ENCODE measurements at regions not wholly inside any gene's neighbourhood (a gene's known extent, or its start where the extent isn't known, plus 50 kb on each side); places are given as distances from the start of the nearest gene placed in this dataset.

GRCh38 chr2:216925006-216925405 is 65.1 kb upstream of the TNP1 start:
- intact Hi-C loops (cut with DNase I; ENCODE audit: low total_unique reads), result no loop called here
- Histone ChIP-seq H3K4me3 (no peak overlapping the region), H3K9me3 (no peaks in the 10 kb centered on the region), H3K36me3 (ENCODE audit: low read depth, missing control alignments) (no peaks in the 10 kb centered on the region), H3K27me3 (no peaks in the 10 kb centered on the region), H3K4me1 (no peaks in the 10 kb centered on the region), H3K27ac (no peak overlapping the region)
- DNase-seq, result no peak
- 92 to 93% methylated on average over 4 of the region's 4 CpGs for WGBS, 2 donors
- TF ChIP-seq, protein P1, sequence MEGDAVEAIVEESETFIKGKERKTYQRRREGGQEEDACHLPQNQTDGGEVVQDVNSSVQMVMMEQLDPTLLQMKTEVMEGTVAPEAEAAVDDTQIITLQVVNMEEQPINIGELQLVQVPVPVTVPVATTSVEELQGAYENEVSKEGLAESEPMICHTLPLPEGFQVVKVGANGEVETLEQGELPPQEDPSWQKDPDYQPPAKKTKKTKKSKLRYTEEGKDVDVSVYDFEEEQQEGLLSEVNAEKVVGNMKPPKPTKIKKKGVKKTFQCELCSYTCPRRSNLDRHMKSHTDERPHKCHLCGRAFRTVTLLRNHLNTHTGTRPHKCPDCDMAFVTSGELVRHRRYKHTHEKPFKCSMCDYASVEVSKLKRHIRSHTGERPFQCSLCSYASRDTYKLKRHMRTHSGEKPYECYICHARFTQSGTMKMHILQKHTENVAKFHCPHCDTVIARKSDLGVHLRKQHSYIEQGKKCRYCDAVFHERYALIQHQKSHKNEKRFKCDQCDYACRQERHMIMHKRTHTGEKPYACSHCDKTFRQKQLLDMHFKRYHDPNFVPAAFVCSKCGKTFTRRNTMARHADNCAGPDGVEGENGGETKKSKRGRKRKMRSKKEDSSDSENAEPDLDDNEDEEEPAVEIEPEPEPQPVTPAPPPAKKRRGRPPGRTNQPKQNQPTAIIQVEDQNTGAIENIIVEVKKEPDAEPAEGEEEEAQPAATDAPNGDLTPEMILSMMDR (IDR thresholded peaks at IDR 0.05), result no peak
- TF ChIP-seq POLR2A (IDR thresholded peaks at IDR 0.05), result no peak

DNA sequence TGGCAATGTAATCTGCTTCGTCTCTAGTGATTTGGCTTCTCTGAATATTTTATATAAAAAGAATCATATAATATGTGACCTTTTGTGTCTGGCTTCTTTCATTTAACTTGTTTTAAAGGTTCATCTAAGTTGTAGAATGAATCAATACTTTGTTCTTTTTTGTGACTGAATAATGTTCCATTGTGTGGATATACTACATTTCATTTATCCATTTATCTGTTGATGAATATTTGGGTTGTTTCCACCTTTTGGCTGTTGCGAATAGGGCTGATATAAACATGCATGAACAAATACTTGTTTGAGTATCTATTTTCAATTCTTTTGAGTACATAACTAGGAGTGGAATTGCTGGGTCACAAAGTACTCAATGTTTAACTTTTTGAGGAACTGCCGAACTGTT is 63.8 kb upstream of the TNP1 start:
- no peak for TF ChIP-seq POLR2A (IDR thresholded peaks at IDR 0.05)
- TF ChIP-seq, protein P1 (IDR thresholded peaks at IDR 0.05), result no peak
- Histone ChIP-seq H3K27ac (no peak overlapping the region), H3K4me1 (no peaks in the 10 kb centered on the region), H3K36me3 (ENCODE audit: low read depth, missing control alignments) (no peaks in the 10 kb centered on the region), H3K27me3 (no peaks in the 10 kb centered on the region), H3K4me3 (no peak overlapping the region), H3K9me3 (no peaks in the 10 kb centered on the region)
- intact Hi-C loops (cut with DNase I; ENCODE audit: low total_unique reads), result no loop called here
- WGBS, 2 donors, result 83 to 87% methylated on average over 3 of the region's 3 CpGs
- no peak for DNase-seq

GRCh38 chr2:216922175-216922780 is 62.4 kb upstream of the TNP1 start:
- Histone ChIP-seq H3K4me1 (no peaks in the 10 kb centered on the region), H3K36me3 (ENCODE audit: low read depth, missing control alignments) (no peaks in the 10 kb centered on the region), H3K9me3 (no peaks in the 10 kb centered on the region), H3K27me3 (no peaks in the 10 kb centered on the region), H3K4me3 (no peak overlapping the region), H3K27ac (no peak overlapping the region)
- no peak for DNase-seq
- no peak for TF ChIP-seq POLR2A (IDR thresholded peaks at IDR 0.05)
- TF ChIP-seq, protein P1 (IDR thresholded peaks at IDR 0.05), result no peak
- WGBS, 2 donors, result 88% methylated on average over 6 of the region's 6 CpGs
- intact Hi-C loops (cut with DNase I; ENCODE audit: low total_unique reads), result no loop called here

DNA sequence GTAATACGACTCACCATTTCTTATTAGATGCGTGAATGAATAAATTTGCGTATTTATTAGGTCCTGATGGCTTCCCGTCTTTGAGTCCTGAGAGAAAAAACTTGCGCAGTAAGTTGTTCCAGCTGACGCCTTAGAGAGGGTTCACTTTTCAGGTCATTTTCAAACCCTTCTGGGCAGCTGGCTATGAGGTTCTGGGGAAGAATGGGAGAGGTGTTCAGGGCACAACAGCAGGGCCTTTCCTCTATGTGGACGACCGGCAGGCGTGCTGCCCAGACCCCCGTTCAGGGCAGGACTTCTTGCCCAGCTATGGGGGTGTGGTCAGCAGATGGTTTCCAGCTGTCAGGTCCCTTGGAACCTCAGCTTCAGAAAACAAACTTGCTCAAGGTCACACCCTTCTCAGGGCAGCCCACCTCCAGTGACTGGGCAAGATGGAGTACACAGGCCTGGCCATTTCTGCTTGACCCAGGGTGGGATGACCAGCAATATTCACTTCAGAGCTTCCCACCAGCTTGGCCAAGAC is 61.1 kb upstream of the TNP1 start:
- H3K9me3 ChIP-seq, result no peaks in the 10 kb centered on the region
- no peaks in the 10 kb centered on the region for H3K4me1 ChIP-seq
- DNase-seq, result no peak
- no peaks in the 10 kb centered on the region for H3K36me3 ChIP-seq (ENCODE audit: low read depth, missing control alignments)
- no peaks in the 10 kb centered on the region for H3K27me3 ChIP-seq
- 85% methylated on average over 10 of the region's 10 CpGs for WGBS, 2 donors
- intact Hi-C loops (cut with DNase I; ENCODE audit: low total_unique reads), result no loop called here
- no peak overlapping the region for H3K4me3 ChIP-seq
- H3K27ac ChIP-seq, result no peak overlapping the region
- TF ChIP-seq POLR2A (IDR thresholded peaks at IDR 0.05), result no peak

GRCh38 chr2:216920143-216920876 is 60.4 kb upstream of the TNP1 start:
- 89 to 91% methylated on average over 5 to 8 of the region's 8 CpGs for WGBS, 2 donors
- Histone ChIP-seq H3K27ac (no peak overlapping the region), H3K36me3 (ENCODE audit: low read depth, missing control alignments) (no peaks in the 10 kb centered on the region), H3K9me3 (no peaks in the 10 kb centered on the region), H3K27me3 (no peaks in the 10 kb centered on the region), H3K4me3 (no peak overlapping the region), H3K4me1 (no peaks in the 10 kb centered on the region)
- intact Hi-C loops (cut with DNase I; ENCODE audit: low total_unique reads), result no loop called here
- TF ChIP-seq, protein P1 (IDR thresholded peaks at IDR 0.05), result no peak
- TF ChIP-seq POLR2A (IDR thresholded peaks at IDR 0.05), result no peak
- no peak for DNase-seq

Measured in testis (tissue), 2 donors.